HepG2 (cell line): ENCODE measurements at regions not wholly inside any gene's neighbourhood (a gene's known extent, or its start where the extent isn't known, plus 50 kb on each side); places are given as distances from the start of the nearest gene placed in this dataset.

ENCODE experiments used
- EHMT2 ChIP-seq: fragments of 200-600 bp; sonication (generic); IDR thresholded peaks from 2 replicates; pipeline ENCODE4 v1.7.0; 2017; ENCODE audit warnings: antibody characterized with exemption, low read depth, low read length, borderline replicate concordance
- HNRNPL ChIP-seq: fragments of 200-400 bp; formaldehyde crosslinking; IDR thresholded peaks from 2 replicates; pipeline ENCODE4 v1.6.1; 2017; ENCODE audit warnings: mild to moderate bottlenecking, low read depth, low read length
- JDP2 ChIP-seq: sonication (generic); formaldehyde crosslinking; IDR thresholded peaks from 2 replicates; pipeline ENCODE4 v1.8.1; 2022; ENCODE audit warnings: missing genetic modification reagents, borderline replicate concordance
- KAT2B ChIP-seq: fragments of 150-350 bp; IDR thresholded peaks from 2 replicates; pipeline ENCODE4 v1.6.1; 2014; ENCODE audit warnings: low read depth, low read length, borderline replicate concordance
- KDM2A ChIP-seq: sonication (generic); formaldehyde crosslinking; IDR thresholded peaks from 2 replicates; pipeline ENCODE4 v1.4.0; 2020; ENCODE audit warnings: low read depth, missing genetic modification reagents, borderline replicate concordance
- KDM3A ChIP-seq: IDR thresholded peaks from 2 replicates; pipeline ENCODE4 v1.6.1; 2018; ENCODE audit warnings: low read depth, missing compliant biosample characterization
- KLF11 ChIP-seq: IDR thresholded peaks from 2 replicates; pipeline ENCODE4 v1.6.1; 2016; ENCODE audit warnings: missing compliant biosample characterization
- NFE2L2 ChIP-seq: fragments of 150-350 bp; IDR thresholded peaks from 2 replicates; pipeline ENCODE4 v1.6.1; 2014; ENCODE audit warnings: low read length
- PBX3 ChIP-seq: sonication (generic); formaldehyde crosslinking; IDR thresholded peaks from 2 replicates; pipeline ENCODE4 v1.8.1; 2023; ENCODE audit warnings: missing genetic modification reagents, inconsistent platforms, borderline replicate concordance
- PHF8 ChIP-seq: sonication (generic); formaldehyde crosslinking; IDR thresholded peaks from 2 replicates; pipeline ENCODE4 v1.5.0; 2020; ENCODE audit warnings: missing genetic modification reagents
- PTBP1 ChIP-seq: fragments of 200-400 bp; formaldehyde crosslinking; IDR thresholded peaks from 2 replicates; pipeline ENCODE4 v1.6.1; 2018; ENCODE audit warnings: low read length, low read depth; ENCODE audit not compliant: poor library complexity, severe bottlenecking
- SOX6 ChIP-seq, 2 experiments: fragments of 450-650 bp in 1 of 2; sonication (generic) in 1 of 2; formaldehyde crosslinking in 1 of 2; IDR thresholded peaks; 2 replicates each; pipeline versions ENCODE4 v1.4.0 to v1.6.1; 2017 to 2020; ENCODE audit warnings: antibody characterized with exemption in 1 of 2, mild to moderate bottlenecking in 1 of 2, missing genetic modification reagents in 1 of 2
- STAT5B ChIP-seq: sonication (generic); formaldehyde crosslinking; IDR thresholded peaks from 2 replicates; pipeline ENCODE4 v1.4.0; 2020; ENCODE audit warnings: missing genetic modification reagents
- WIZ ChIP-seq: sonication (generic); formaldehyde crosslinking; IDR thresholded peaks from 2 replicates; pipeline ENCODE4 v1.5.1; 2020; ENCODE audit warnings: mild to moderate bottlenecking, missing genetic modification reagents
- ZBTB25 ChIP-seq: IDR thresholded peaks from 2 replicates; pipeline ENCODE4 v1.6.1; 2018; ENCODE audit warnings: missing genetic modification reagents
- ZFP37 ChIP-seq: sonication (generic); formaldehyde crosslinking; IDR thresholded peaks from 2 replicates; pipeline ENCODE4 v1.4.0; 2020; ENCODE audit warnings: missing genetic modification reagents, borderline replicate concordance
- ZNF12 ChIP-seq: sonication (generic); formaldehyde crosslinking; IDR thresholded peaks from 2 replicates; pipeline ENCODE4 v1.5.0; 2020; ENCODE audit warnings: missing genetic modification reagents
- ZNF225 ChIP-seq: sonication (generic); formaldehyde crosslinking; IDR thresholded peaks from 2 replicates; pipeline ENCODE4 v1.4.0; 2020; ENCODE audit warnings: mild to moderate bottlenecking, missing genetic modification reagents
- ZNF260 ChIP-seq: sonication (generic); formaldehyde crosslinking; IDR thresholded peaks from 2 replicates; pipeline ENCODE4 v1.4.0; 2020; ENCODE audit warnings: missing genetic modification reagents, low read depth, mild to moderate bottlenecking, borderline replicate concordance
- ZNF496 ChIP-seq: sonication (generic); formaldehyde crosslinking; IDR thresholded peaks from 2 replicates; pipeline ENCODE4 v1.8.1; 2023; ENCODE audit warnings: mild to moderate bottlenecking, moderate library complexity, missing genetic modification reagents; ENCODE audit not compliant: insufficient replicate concordance
- TF ChIP-seq, protein P1 (sequence below): sonication (generic); formaldehyde crosslinking; IDR thresholded peaks from 2 replicates; pipeline ENCODE4 v1.5.1; 2020; ENCODE audit warnings: missing genetic modification reagents, mild to moderate bottlenecking, borderline replicate concordance
- TF ChIP-seq, protein P2 (sequence below): sonication (generic); formaldehyde crosslinking; IDR thresholded peaks from 2 replicates; pipeline ENCODE4 v1.5.0; 2020; ENCODE audit warnings: mild to moderate bottlenecking, missing genetic modification reagents, borderline replicate concordance

GRCh38 chr15:66931768-66932633, 133.4 kb upstream of the SMAD3 start (continued):
- TF ChIP-seq, protein P1, sequence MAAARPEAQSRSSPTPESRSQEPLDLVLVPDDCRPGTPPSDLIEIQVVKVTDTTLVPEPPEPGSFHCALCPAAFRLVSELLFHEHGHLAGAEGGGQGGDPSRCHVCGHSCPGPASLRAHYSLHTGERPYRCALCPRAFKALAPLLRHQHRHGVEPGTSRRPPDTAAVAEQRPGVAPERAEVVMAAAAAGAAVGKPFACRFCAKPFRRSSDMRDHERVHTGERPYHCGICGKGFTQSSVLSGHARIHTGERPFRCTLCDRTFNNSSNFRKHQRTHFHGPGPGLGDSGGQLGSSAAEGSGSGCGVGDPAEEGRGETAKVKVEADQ (CRISPR knock-in tag): no peak
- TF ChIP-seq NFE2L2: no peak
- no peak for TF ChIP-seq ZFP37 (CRISPR knock-in tag)
- no peak for TF ChIP-seq EHMT2
- TF ChIP-seq SOX6 (IDR thresholded peaks at IDR 0.05): no peak
- TF ChIP-seq SOX6 (CRISPR knock-in tag; IDR thresholded peaks at IDR 0.05): peak; percentile 66; the same call in 1 of the 2 replicates
- 0 out of 2 replicates have a peak, but pooled peaks have one; percentile 21 for TF ChIP-seq WIZ (CRISPR knock-in tag)
- TF ChIP-seq PBX3 (CRISPR knock-in tag): no peak
- TF ChIP-seq JDP2: no peak
- TF ChIP-seq KLF11 (CRISPR knock-in tag): no peak
- no peak for TF ChIP-seq HNRNPL
- no peak for TF ChIP-seq PTBP1
- no peak for TF ChIP-seq ZNF12 (CRISPR knock-in tag)
- TF ChIP-seq KAT2B: no peak
- TF ChIP-seq PHF8 (CRISPR knock-in tag): no peak
- TF ChIP-seq KDM2A (CRISPR knock-in tag): peak; percentile 53; the same call in 1 of the 2 replicates
- no peak for TF ChIP-seq STAT5B
- TF ChIP-seq KDM3A (CRISPR knock-in tag): no peak
- TF ChIP-seq ZNF225: no peak
- TF ChIP-seq ZNF260 (CRISPR knock-in tag): no peak
- TF ChIP-seq ZBTB25 (CRISPR knock-in tag): no peak
- no peak for TF ChIP-seq ZNF496 (CRISPR knock-in tag)
- TF ChIP-seq, protein P2, sequence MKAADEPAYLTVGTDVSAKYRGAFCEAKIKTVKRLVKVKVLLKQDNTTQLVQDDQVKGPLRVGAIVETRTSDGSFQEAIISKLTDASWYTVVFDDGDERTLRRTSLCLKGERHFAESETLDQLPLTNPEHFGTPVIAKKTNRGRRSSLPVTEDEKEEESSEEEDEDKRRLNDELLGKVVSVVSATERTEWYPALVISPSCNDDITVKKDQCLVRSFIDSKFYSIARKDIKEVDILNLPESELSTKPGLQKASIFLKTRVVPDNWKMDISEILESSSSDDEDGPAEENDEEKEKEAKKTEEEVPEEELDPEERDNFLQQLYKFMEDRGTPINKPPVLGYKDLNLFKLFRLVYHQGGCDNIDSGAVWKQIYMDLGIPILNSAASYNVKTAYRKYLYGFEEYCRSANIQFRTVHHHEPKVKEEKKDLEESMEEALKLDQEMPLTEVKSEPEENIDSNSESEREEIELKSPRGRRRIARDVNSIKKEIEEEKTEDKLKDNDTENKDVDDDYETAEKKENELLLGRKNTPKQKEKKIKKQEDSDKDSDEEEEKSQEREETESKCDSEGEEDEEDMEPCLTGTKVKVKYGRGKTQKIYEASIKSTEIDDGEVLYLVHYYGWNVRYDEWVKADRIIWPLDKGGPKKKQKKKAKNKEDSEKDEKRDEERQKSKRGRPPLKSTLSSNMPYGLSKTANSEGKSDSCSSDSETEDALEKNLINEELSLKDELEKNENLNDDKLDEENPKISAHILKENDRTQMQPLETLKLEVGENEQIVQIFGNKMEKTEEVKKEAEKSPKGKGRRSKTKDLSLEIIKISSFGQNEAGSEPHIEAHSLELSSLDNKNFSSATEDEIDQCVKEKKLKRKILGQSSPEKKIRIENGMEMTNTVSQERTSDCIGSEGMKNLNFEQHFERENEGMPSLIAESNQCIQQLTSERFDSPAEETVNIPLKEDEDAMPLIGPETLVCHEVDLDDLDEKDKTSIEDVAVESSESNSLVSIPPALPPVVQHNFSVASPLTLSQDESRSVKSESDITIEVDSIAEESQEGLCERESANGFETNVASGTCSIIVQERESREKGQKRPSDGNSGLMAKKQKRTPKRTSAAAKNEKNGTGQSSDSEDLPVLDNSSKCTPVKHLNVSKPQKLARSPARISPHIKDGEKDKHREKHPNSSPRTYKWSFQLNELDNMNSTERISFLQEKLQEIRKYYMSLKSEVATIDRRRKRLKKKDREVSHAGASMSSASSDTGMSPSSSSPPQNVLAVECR (CRISPR knock-in tag): no peak
